Spleen (tissue), 11 donors: ENCODE measurements at regions not wholly inside any gene's neighbourhood (a gene's known extent, or its start where the extent isn't known, plus 50 kb on each side); places are given as distances from the start of the nearest gene placed in this dataset.

Source experiments
- DNase-seq: peaks from one replicate; pipeline ENCODE4 v3.0.0-alpha.2; 2020
- H3K27ac ChIP-seq, 8 donors: fragments of 200-600 bp; sonication (generic) in 7 of 8; 1 replicate in 4 of 8; 2 replicates in 4 of 8; pipeline versions ENCODE4 v1.5.0 to v1.8.0; 2016 to 2021; ENCODE audit warnings: inconsistent platforms in 4 of 8, mild to moderate bottlenecking in 4 of 8, moderate library complexity in 1 of 8
- H3K27me3 ChIP-seq, 7 donors: fragments of 200-600 bp; sonication (generic) in 6 of 7; replicated peaks in 1 of 7; 1 replicate in 4 of 7; 2 replicates in 3 of 7; pipeline versions ENCODE4 v1.5.0 to v1.8.0; 2016 to 2021; ENCODE audit warnings: inconsistent platforms in 3 of 7, mild to moderate bottlenecking in 1 of 7
- H3K36me3 ChIP-seq, 6 donors: fragments of 200-600 bp; sonication (generic) in 5 of 6; 1 replicate in 4 of 6; 2 replicates in 2 of 6; pipeline versions ENCODE4 v1.5.0 to v1.8.0; 2016 to 2021; ENCODE audit warnings: inconsistent platforms in 2 of 6
- H3K4me1 ChIP-seq, 6 donors: fragments of 200-600 bp; sonication (generic) in 5 of 6; 1 replicate in 3 of 6; 2 replicates in 3 of 6; pipeline versions ENCODE4 v1.5.0 to v1.8.0; 2016 to 2021; ENCODE audit warnings: inconsistent platforms in 3 of 6
- H3K4me3 ChIP-seq, 8 donors: fragments of 200-600 bp; sonication (generic) in 7 of 8; 1 replicate in 4 of 8; 2 replicates in 4 of 8; pipeline versions ENCODE4 v1.5.0 to v1.8.0; 2016 to 2021; ENCODE audit warnings: inconsistent platforms in 4 of 8, mild to moderate bottlenecking in 4 of 8, moderate library complexity in 2 of 8
- H3K9me3 ChIP-seq, 8 donors: fragments of 200-600 bp; sonication (generic) in 7 of 8; 1 replicate in 4 of 8; 2 replicates in 4 of 8; pipeline versions ENCODE4 v1.5.0 to v1.8.0; 2016 to 2021; ENCODE audit warnings: inconsistent platforms in 4 of 8
- POLR2A ChIP-seq, 3 donors: fragments of 450-650 bp; IDR thresholded peaks; one replicate each; pipeline ENCODE4 v1.5.1; 2017; ENCODE audit warnings: antibody characterized with exemption in 3 of 3, mild to moderate bottlenecking in 1 of 3
- POLR2AphosphoS5 ChIP-seq, 3 donors: sonication (generic); formaldehyde crosslinking; IDR thresholded peaks; one replicate each; pipeline ENCODE4 v1.5.1; 2017; ENCODE audit warnings: antibody characterized with exemption in 3 of 3
- WGBS, 5 donors: extraction: QIAGEN DNeasy Blood & Tissue Kit in 3 of 5; methylation state at CpG; one replicate each; pipeline versions ENCODE4 v1.1.5 to v1.1.7; 2013 to 2018; 5-methylcytosine and 5-hydroxymethylcytosine counted together
- intact Hi-C: fragments of 100-400 bp; cut with DNase I; formaldehyde crosslinking; loops from one replicate; pipeline ENCODE4 v1.15.0; 2023; ENCODE audit warnings: low total_unique reads
- TF ChIP-seq, protein P1 (sequence below), 11 experiments: fragments of 200-600 bp in 7 of 11; fragments of 450-650 bp in 4 of 11; sonication (generic) in 4 of 11; IDR thresholded peaks in 8 of 11; conservative IDR thresholded peaks in 3 of 11; 1 replicate in 7 of 11; 2 replicates in 4 of 11; pipeline versions ENCODE4 v1.4.0 to v1.8.0; 2016 to 2021; ENCODE audit warnings: antibody characterized with exemption in 11 of 11, inconsistent platforms in 4 of 11, mild to moderate bottlenecking in 1 of 11
- donor health status: healthy with polysubstance abuse.
- donor health status: DM: no; HTN: no; CAD: no; lungs with moderate emphysema.
- donor health status: DM: no; HTN: no; CAD: no.
- donor health status: Bipolar disorder and iron deficiency.
- donor health status: healthy.
- donor health status: DM: no; HTN: no; CAD: no.
- donor health status: DM: yes; HTN: yes; CAD: no.

DNA sequence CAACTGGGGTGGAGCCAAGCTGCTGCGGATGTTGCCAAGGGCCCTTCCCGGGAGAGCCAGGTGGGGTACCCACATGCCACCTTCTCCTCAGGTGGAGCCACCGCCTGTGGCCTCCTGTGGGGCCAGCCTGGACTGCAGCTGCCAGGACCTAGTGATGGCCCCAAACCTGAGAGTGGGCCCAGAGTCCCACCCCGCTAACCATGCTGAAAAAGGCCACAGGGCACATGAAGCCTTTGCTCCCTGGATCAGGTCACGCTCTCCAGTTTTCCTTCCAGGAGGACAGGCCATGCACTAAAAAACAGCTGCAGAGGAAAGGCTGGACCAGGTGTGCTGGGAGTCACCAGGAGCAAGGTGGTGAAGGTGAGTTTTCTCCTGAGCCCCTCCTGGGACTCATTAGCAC lies 73.9 kb upstream of the SLC22A16 start:
- TF ChIP-seq POLR2AphosphoS5 (IDR thresholded peaks at IDR 0.05) (no peak), POLR2A (IDR thresholded peaks at IDR 0.05) (no peak)
- TF ChIP-seq, protein P1, sequence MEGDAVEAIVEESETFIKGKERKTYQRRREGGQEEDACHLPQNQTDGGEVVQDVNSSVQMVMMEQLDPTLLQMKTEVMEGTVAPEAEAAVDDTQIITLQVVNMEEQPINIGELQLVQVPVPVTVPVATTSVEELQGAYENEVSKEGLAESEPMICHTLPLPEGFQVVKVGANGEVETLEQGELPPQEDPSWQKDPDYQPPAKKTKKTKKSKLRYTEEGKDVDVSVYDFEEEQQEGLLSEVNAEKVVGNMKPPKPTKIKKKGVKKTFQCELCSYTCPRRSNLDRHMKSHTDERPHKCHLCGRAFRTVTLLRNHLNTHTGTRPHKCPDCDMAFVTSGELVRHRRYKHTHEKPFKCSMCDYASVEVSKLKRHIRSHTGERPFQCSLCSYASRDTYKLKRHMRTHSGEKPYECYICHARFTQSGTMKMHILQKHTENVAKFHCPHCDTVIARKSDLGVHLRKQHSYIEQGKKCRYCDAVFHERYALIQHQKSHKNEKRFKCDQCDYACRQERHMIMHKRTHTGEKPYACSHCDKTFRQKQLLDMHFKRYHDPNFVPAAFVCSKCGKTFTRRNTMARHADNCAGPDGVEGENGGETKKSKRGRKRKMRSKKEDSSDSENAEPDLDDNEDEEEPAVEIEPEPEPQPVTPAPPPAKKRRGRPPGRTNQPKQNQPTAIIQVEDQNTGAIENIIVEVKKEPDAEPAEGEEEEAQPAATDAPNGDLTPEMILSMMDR (IDR thresholded peaks at IDR 0.05 in 8 of 11, conservative IDR thresholded peaks at IDR 0.05 in 3 of 11) = no peak
- Histone ChIP-seq H3K4me1 (no peaks in the 10 kb centered on the region), H3K27ac (no peak overlapping the region), H3K4me3 (no peak overlapping the region), H3K9me3 (peaks cover 0 to 22% (median 10%) of the 10 kb centered on the region in 8 donors), H3K36me3 (no peaks in the 10 kb centered on the region), H3K27me3 (no peaks in the 10 kb centered on the region)
- no peak for DNase-seq
- WGBS, 5 donors = 89 to 97% (median 94%) methylated on average over 5 of the region's 5 CpGs
- intact Hi-C loops = no loop called here

DNA sequence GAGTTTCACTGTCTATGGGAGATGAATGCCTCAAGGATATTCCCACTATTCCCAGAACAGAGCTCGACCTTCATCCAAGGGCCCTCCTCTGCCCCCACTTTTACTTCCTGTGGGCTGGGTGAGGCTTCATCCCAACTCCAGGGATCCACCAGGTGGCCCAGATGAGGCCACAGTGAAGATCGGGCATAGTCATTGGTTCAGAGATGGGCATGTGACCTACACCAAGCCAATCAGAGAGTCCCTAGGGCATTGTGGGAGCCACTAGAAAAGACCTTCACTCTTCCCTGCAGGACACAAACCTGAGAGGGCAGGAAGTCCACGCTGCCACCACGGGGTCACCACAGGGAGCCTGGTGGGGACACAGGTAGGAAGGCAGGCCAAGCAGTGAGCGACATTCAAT lies 72.9 kb upstream of the SLC22A16 start:
- no peak overlapping the region for H3K27ac ChIP-seq
- no peaks in the 10 kb centered on the region for H3K27me3 ChIP-seq
- peaks cover 0 to 3% (median 0%) of the 10 kb centered on the region in 6 donors for H3K4me1 ChIP-seq
- WGBS, 5 donors = 81 to 93% (median 84%) methylated on average over 5 of the region's 5 CpGs
- H3K4me3 ChIP-seq = no peak overlapping the region
- TF ChIP-seq POLR2A (IDR thresholded peaks at IDR 0.05) = no peak
- TF ChIP-seq, protein P1 (IDR thresholded peaks at IDR 0.05 in 8 of 11, conservative IDR thresholded peaks at IDR 0.05 in 3 of 11) = no peak
- no peak for TF ChIP-seq POLR2AphosphoS5 (IDR thresholded peaks at IDR 0.05)
- DNase-seq = no peak
- H3K9me3 ChIP-seq = peaks cover 0 to 28% (median 14%) of the 10 kb centered on the region in 8 donors
- no peaks in the 10 kb centered on the region for H3K36me3 ChIP-seq
- intact Hi-C loops = loop anchor here (10.0 kb wide), 1 partner anchor 126 kb away; no protein-coding TSS in a partner anchor

DNA sequence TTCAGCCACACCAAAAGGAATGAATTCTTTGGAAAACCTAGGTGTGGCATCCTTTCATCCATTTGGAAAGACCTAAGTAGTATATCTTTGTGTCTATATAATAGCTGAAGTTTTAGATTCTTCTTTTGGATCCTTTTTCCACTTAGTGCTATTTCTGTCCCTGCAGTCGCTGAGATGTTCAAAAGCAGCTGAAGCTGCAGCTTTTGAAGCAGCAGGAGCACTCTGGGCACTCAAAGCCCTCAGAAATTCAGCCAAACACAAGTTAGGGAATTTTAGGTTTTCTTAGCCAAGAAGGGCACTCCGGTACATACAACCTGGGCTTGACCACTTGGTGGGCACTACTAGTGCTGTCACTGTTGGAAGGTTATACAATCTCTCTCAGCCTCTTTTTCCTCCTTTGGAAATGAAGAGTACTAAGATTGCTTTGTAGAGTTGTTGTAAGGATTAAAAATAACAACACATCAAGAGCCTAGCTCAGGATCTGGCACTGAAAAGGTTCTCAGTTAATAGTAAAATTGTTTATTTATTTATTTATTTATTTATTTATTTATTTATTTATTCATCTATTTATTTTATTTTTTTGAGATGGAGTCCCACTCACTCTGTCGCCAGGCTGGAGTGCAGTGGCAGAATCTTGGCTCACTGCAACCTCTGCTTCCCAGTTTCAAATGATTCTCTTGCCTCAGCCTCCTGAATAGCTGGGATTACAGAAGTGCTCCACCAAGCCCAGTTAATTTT lies 71.9 kb upstream of the SLC22A16 start:
- intact Hi-C loops = loop anchor here (10.0 kb wide), 1 partner anchor 127 kb away; no protein-coding TSS in a partner anchor
- no peak for TF ChIP-seq POLR2A (IDR thresholded peaks at IDR 0.05)
- TF ChIP-seq, protein P1 (IDR thresholded peaks at IDR 0.05 in 8 of 11, conservative IDR thresholded peaks at IDR 0.05 in 3 of 11) = no peak
- no peak for TF ChIP-seq POLR2AphosphoS5 (IDR thresholded peaks at IDR 0.05)
- Histone ChIP-seq H3K27ac (no peak overlapping the region), H3K9me3 (peaks cover 0 to 28% (median 14%) of the 10 kb centered on the region in 8 donors), H3K27me3 (no peaks in the 10 kb centered on the region), H3K4me1 (peaks cover 0 to 13% (median 0%) of the 10 kb centered on the region in 6 donors), H3K4me3 (no peak overlapping the region), H3K36me3 (no peaks in the 10 kb centered on the region)
- 82 to 88% (median 85%) methylated on average over 3 of the region's 3 CpGs for WGBS, 5 donors
- DNase-seq = no peak

DNA sequence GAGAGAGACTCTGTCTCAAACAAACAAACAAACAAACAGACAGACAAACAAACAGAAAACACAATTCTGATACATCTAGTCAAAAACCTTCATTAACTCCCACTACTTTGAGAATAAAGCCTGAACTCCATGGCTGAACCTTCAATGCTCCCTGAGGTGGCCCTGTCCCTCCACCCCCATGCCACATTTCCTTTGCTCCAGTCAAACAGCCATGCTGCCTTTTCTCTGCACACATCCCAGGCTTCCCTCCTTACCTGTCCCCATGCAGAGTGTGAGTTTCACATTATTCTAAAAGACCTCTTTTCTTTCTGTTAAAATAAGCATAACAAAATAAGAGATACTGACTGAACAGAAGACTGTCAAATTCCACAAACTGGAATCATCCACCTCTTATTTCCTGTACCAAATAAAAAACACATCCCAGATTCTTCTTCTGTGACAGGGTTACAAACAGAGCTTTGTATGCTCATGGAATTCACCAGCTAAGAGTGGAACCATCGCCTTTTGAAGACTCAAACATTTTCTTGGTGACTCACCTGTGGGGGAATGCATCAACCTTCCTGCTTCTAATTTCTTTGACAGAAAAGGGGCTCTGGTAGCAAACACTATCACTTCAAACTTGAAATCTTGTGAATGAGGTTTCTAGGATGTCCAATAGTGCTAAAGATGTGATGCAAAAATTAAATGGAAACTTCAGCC lies 71.0 kb upstream of the SLC22A16 start:
- Histone ChIP-seq H3K27ac (no peak overlapping the region), H3K9me3 (peaks cover 0 to 23% (median 12%) of the 10 kb centered on the region in 8 donors), H3K4me1 (peaks cover 0 to 13% (median 0%) of the 10 kb centered on the region in 6 donors), H3K27me3 (no peaks in the 10 kb centered on the region), H3K36me3 (no peaks in the 10 kb centered on the region), H3K4me3 (no peak overlapping the region)
- TF ChIP-seq POLR2AphosphoS5 (IDR thresholded peaks at IDR 0.05) (no peak), POLR2A (IDR thresholded peaks at IDR 0.05) (no peak)
- TF ChIP-seq, protein P1 (IDR thresholded peaks at IDR 0.05 in 8 of 11, conservative IDR thresholded peaks at IDR 0.05 in 3 of 11) = no peak
- intact Hi-C loops = loop anchor here (10.0 kb wide), 1 partner anchor 127 kb away; no protein-coding TSS in a partner anchor
- 72 to 100% (median 84%) methylated on average over 1 of the region's 1 CpG for WGBS, 5 donors
- no peak for DNase-seq
